VCaP (cell line): ENCODE measurements at regions not wholly inside any gene's neighbourhood (a gene's known extent, or its start where the extent isn't known, plus 50 kb on each side); places are given as distances from the start of the nearest gene placed in this dataset.
"Not testable (repeated sequence)": the region's sequence is repeated elsewhere in the genome, so short reads cannot be mapped to it uniquely, and the experiment has no call there.

Experiments
- H3K27ac ChIP-seq: fragments of 450-650 bp; 2 replicates; pipeline ENCODE4 v1.5.1; 2017
- TF ChIP-seq, protein P1 (sequence below): fragments of 450-650 bp; conservative IDR thresholded peaks from 2 replicates; pipeline ENCODE4 v1.5.1; 2017; ENCODE audit warnings: mild to moderate bottlenecking, moderate library complexity

DNA sequence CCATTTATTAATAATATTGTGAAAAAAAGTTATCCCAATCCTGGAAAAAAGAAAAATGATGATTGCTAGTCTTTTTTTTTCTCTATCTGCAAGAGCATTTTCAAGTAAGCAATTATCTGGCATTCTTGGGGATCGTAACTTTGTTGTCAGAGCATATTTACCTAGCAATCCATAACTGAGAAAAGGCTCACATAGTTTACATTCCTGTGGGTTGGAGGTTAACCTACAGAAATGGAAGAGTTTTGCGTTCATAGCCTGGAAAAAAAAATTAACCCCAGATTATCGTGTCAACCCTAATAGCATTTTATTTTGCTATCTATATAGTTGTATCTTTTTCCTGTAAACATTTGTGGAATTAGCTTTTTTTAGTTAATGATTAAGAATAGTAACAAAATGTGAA, 292.3 kb downstream of the DAD1 start:
- TF ChIP-seq, protein P1, sequence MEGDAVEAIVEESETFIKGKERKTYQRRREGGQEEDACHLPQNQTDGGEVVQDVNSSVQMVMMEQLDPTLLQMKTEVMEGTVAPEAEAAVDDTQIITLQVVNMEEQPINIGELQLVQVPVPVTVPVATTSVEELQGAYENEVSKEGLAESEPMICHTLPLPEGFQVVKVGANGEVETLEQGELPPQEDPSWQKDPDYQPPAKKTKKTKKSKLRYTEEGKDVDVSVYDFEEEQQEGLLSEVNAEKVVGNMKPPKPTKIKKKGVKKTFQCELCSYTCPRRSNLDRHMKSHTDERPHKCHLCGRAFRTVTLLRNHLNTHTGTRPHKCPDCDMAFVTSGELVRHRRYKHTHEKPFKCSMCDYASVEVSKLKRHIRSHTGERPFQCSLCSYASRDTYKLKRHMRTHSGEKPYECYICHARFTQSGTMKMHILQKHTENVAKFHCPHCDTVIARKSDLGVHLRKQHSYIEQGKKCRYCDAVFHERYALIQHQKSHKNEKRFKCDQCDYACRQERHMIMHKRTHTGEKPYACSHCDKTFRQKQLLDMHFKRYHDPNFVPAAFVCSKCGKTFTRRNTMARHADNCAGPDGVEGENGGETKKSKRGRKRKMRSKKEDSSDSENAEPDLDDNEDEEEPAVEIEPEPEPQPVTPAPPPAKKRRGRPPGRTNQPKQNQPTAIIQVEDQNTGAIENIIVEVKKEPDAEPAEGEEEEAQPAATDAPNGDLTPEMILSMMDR: no peak
- peak overlapping the region; percentile 59 for H3K27ac ChIP-seq

DNA sequence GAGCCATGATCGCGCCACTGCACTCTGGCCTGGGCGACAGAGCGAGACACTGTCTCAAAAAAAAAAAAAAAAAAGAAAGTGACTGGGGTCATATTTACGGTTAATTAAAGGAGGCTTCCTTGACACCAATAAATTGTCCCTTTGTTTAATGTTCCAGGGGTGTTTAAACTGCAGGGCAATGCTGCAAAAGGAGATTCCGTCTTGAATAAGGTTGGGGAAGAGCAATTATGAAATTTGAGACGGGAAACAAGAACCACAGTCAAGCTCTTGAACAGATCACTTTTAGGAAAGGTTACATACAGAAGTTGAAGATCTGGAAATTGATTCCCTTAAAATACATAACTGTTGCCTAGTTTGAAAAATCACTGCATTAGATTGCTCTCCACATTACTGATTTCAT, 292.9 kb downstream of the DAD1 start:
- peak overlapping the region; percentile 59 for H3K27ac ChIP-seq
- TF ChIP-seq, protein P1: no peak

DNA sequence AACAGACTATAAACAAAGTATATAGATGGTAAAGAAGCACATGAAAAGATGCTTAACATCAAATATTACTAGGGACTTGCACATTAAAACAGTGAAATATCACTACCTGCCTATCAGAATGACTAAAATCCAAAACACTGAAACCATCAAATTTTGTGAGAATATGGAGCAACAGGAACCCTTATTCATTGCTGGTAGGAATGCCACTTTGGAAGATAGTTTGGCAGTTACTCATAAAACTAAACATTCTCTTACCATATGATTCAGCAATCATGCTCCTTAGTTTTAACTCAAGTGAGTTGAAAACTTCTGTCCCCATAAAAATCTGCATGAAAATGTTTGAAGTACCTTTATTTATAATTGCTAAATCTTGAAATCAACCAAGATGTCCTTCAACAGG, 297.6 kb downstream of the DAD1 start:
- TF ChIP-seq, protein P1: no peak
- H3K27ac ChIP-seq: no peak overlapping the region

DNA sequence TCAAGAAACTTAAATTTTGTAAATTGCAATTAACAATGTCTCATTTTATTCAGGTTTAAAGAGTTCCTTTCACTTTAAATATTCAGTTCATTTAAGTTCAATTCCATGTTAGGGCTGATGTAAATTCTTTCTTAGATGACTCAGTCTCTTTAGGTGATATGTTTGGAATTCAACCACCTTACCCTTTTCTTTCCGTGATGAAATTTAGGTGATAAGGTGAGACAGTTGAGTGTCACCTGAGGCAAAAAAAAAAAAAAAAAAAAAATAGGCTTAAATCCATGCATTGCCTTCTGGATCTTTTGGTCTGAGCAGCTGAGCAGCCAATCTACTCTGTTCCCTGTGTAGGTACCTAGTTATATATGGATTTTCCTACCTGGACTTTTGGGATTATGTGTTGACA, 299.5 kb downstream of the DAD1 start:
- TF ChIP-seq, protein P1: no peak

DNA sequence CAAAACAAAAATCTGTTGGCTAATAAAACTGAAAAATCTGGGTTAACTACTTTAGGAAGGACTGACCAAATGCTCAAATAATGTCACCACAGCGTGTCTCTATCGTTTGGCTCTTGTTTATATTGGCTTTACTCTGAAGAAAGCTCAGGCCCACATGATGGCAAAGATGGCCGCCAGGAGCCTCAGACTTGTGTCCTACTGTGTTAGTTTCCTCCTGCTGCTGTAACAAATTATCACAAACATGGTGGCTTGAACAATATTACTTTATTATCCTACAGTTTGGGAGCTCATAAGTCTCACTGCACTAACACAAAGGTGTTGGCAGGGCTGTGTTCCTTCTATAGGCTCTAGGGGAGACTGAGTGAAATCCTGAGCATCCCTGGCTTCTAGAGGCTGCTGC, 303.0 kb downstream of the DAD1 start:
- TF ChIP-seq, protein P1: no peak
- no peak overlapping the region for H3K27ac ChIP-seq

More for the DNA sequence above, 299.5 kb downstream of the DAD1 start:
- no peak overlapping the region for H3K27ac ChIP-seq

DNA sequence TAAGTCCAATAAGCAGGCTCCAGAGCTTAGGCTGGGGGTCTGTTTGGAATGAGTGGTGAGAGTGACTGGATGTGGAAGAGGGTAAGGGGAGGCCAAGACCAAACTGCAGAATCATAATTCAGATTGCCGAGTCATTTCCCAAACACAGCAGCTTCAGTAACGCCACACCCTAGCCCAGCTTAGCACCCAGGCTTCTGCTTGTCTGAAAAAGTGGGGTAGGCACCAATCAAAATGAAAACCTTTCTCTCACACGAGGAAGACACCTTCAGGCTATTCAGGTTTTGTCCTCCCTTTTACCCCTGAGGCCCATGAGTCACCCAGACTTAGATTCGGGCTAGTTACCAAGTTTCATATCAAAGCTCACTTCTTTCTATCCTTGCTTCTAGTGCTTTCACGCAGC, 306.1 kb downstream of the DAD1 start:
- no peak overlapping the region for H3K27ac ChIP-seq
- TF ChIP-seq, protein P1: no peak

DNA sequence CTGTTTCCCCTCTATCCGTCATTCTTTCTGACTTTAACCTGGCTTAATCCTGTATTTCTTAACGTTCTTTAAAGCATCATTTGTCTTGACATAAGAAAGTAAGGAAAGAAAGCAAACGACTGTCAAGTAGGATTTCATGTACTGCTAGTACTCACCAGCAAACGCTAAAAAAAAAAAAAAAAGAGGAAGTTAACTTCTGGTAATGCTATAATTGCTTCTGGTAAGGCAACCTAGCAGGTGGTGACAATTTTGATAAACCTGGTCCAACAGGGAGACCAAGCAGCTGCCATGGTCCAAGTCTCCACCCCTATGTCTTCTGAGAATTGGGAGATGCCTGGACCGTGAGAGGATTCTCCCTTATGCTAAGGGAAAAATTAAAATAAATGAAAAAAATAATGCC, 306.6 kb downstream of the DAD1 start:
- no peak overlapping the region for H3K27ac ChIP-seq
- TF ChIP-seq, protein P1: no peak

DNA sequence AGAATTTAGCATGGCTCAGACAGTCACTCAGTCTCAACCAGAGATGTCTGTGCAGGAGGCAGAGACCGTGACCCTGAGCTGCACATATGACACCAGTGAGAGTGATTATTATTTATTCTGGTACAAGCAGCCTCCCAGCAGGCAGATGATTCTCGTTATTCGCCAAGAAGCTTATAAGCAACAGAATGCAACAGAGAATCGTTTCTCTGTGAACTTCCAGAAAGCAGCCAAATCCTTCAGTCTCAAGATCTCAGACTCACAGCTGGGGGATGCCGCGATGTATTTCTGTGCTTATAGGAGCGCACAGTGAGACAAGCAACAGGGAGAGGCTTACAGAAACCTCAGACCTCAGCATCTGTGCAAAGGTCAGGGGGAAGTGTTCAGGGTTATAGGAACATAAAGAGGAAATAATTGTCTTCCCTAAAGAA, 307.6 kb downstream of the DAD1 start:
- H3K27ac ChIP-seq: not testable (repeated sequence)
